WTC11 (cell line): ENCODE measurements at regions not wholly inside any gene's neighbourhood (a gene's known extent, or its start where the extent isn't known, plus 50 kb on each side); places are given as distances from the start of the nearest gene placed in this dataset.

Source experiments
- ATF2 ChIP-seq: sonication (generic); formaldehyde crosslinking; IDR thresholded peaks from 2 replicates; pipeline ENCODE4 v1.8.1; 2022; ENCODE audit warnings: low read depth, missing genetic modification reagents, borderline replicate concordance
- CTCF ChIP-seq: fragments of 200-600 bp; IDR thresholded peaks from 2 replicates; pipeline ENCODE4 v1.8.0; 2022; ENCODE audit warnings: antibody characterized with exemption
- ELF4 ChIP-seq: sonication (generic); formaldehyde crosslinking; IDR thresholded peaks from 2 replicates; pipeline ENCODE4 v1.8.1; 2022; ENCODE audit warnings: low read depth, mild to moderate bottlenecking, moderate library complexity, missing genetic modification reagents
- FOXP1 ChIP-seq: sonication (generic); formaldehyde crosslinking; IDR thresholded peaks from 2 replicates; pipeline ENCODE4 v1.8.0; 2022; ENCODE audit warnings: missing genetic modification reagents, mild to moderate bottlenecking, moderate library complexity, borderline replicate concordance
- JUN ChIP-seq: sonication (generic); formaldehyde crosslinking; IDR thresholded peaks from 2 replicates; pipeline ENCODE4 v1.8.0; 2023; ENCODE audit warnings: mild to moderate bottlenecking, missing genetic modification reagents
- MAX ChIP-seq: sonication (generic); formaldehyde crosslinking; IDR thresholded peaks from 2 replicates; pipeline ENCODE4 v1.8.0; 2022; ENCODE audit warnings: mild to moderate bottlenecking, missing genetic modification reagents
- NFE2L1 ChIP-seq: sonication (generic); formaldehyde crosslinking; IDR thresholded peaks from 2 replicates; pipeline ENCODE4 v1.8.1; 2023; ENCODE audit warnings: missing genetic modification reagents
- SMAD4 ChIP-seq: sonication (generic); formaldehyde crosslinking; IDR thresholded peaks from 2 replicates; pipeline ENCODE4 v1.8.0; 2022; ENCODE audit warnings: mild to moderate bottlenecking, missing genetic modification reagents
- SOX15 ChIP-seq: fragments of 250-450 bp; sonication (Bioruptor Pico); IDR thresholded peaks from 2 replicates; pipeline ENCODE4 v1.9.0; 2021; ENCODE audit warnings: mild to moderate bottlenecking
- STAT6 ChIP-seq: sonication (generic); formaldehyde crosslinking; conservative IDR thresholded peaks from 2 replicates; pipeline ENCODE4 v1.8.1; 2023; ENCODE audit warnings: mild to moderate bottlenecking, low read depth, missing genetic modification reagents, moderate library complexity
- TP53 ChIP-seq: sonication (generic); formaldehyde crosslinking; IDR thresholded peaks from 2 replicates; pipeline ENCODE4 v1.8.1; 2023; ENCODE audit warnings: mild to moderate bottlenecking, missing genetic modification reagents
- USF2 ChIP-seq: sonication (generic); formaldehyde crosslinking; IDR thresholded peaks from 2 replicates; pipeline ENCODE4 v1.8.1; 2023; ENCODE audit warnings: mild to moderate bottlenecking, missing genetic modification reagents, moderate library complexity
- ZNF317 ChIP-seq: sonication (generic); formaldehyde crosslinking; IDR thresholded peaks from 2 replicates; pipeline ENCODE4 v1.8.1; 2023; ENCODE audit warnings: low read depth, mild to moderate bottlenecking, moderate library complexity, missing genetic modification reagents, borderline replicate concordance

GRCh38 chr6:140079328-140079727 lies 704.9 kb upstream of the CITED2 start:
- no peak for TF ChIP-seq TP53
- no peak for TF ChIP-seq CTCF
- TF ChIP-seq NFE2L1 (CRISPR knock-in tag) = no peak
- no peak for TF ChIP-seq JUN (CRISPR knock-in tag)
- TF ChIP-seq STAT6 = no peak
- TF ChIP-seq USF2 (CRISPR knock-in tag) = no peak
- TF ChIP-seq SMAD4 (CRISPR knock-in tag) = no peak
- no peak for TF ChIP-seq SOX15
- no peak for TF ChIP-seq FOXP1 (CRISPR knock-in tag)
- TF ChIP-seq MAX = no peak
- no peak for TF ChIP-seq ELF4
- no peak for TF ChIP-seq ATF2 (CRISPR knock-in tag)
- no peak for TF ChIP-seq ZNF317 (CRISPR knock-in tag)
